ENCODE measurements at regions not wholly inside any gene's neighbourhood (a gene's known extent, or its start where the extent isn't known, plus 50 kb on each side); places are given as distances from the start of the nearest gene placed in this dataset.
"Not testable (repeated sequence)": the region's sequence is repeated elsewhere in the genome, so short reads cannot be mapped to it uniquely, and the experiment has no call there.

- no peak for DNase-seq (ENCODE audit: extremely low spot score, unreplicated experiment)
- no peaks in the 10 kb centered on the region for H3K36me3 Mint-ChIP-seq (ENCODE audit: unreplicated experiment)
- peaks cover 4% of the 10 kb centered on the region for H3K4me1 Mint-ChIP-seq (ENCODE audit: unreplicated experiment)
- no peak for TF ChIP-seq CTCF (IDR thresholded peaks at IDR 0.05)
- H3K9me3 Mint-ChIP-seq (ENCODE audit: unreplicated experiment): peaks cover 9% of the 10 kb centered on the region
- no peak overlapping the region for H3K27ac Mint-ChIP-seq (ENCODE audit: unreplicated experiment)
- H3K27me3 Mint-ChIP-seq (ENCODE audit: unreplicated experiment): no peaks in the 10 kb centered on the region
- no peak overlapping the region for H3K4me3 Mint-ChIP-seq (ENCODE audit: unreplicated experiment)
Measured at GRCh38 chr2:37753758-37754157, 82.3 kb upstream of the CDC42EP3 start.

- not testable (repeated sequence) for H3K4me3 Mint-ChIP-seq (ENCODE audit: unreplicated experiment); DNase-seq (ENCODE audit: extremely low spot score, unreplicated experiment); H3K4me1 Mint-ChIP-seq (ENCODE audit: unreplicated experiment); H3K36me3 Mint-ChIP-seq (ENCODE audit: unreplicated experiment); H3K27ac Mint-ChIP-seq (ENCODE audit: unreplicated experiment); H3K9me3 Mint-ChIP-seq (ENCODE audit: unreplicated experiment); H3K27me3 Mint-ChIP-seq (ENCODE audit: unreplicated experiment)
Measured at GRCh38 chr2:37755961-37756559, 84.6 kb upstream of the CDC42EP3 start.

GRCh38 chr2:37757456-37757855 is 86.0 kb upstream of the CDC42EP3 start:
- H3K27ac Mint-ChIP-seq (ENCODE audit: unreplicated experiment); H3K27me3 Mint-ChIP-seq (ENCODE audit: unreplicated experiment); H3K4me3 Mint-ChIP-seq (ENCODE audit: unreplicated experiment); DNase-seq (ENCODE audit: extremely low spot score, unreplicated experiment); H3K9me3 Mint-ChIP-seq (ENCODE audit: unreplicated experiment); H3K36me3 Mint-ChIP-seq (ENCODE audit: unreplicated experiment): not testable (repeated sequence)
- peaks cover 11% of the 10 kb centered on the region for H3K4me1 Mint-ChIP-seq (ENCODE audit: unreplicated experiment)

GRCh38 chr2:37758141-37758601 is 86.7 kb upstream of the CDC42EP3 start:
- H3K36me3 Mint-ChIP-seq (ENCODE audit: unreplicated experiment); H3K27ac Mint-ChIP-seq (ENCODE audit: unreplicated experiment); DNase-seq (ENCODE audit: extremely low spot score, unreplicated experiment); H3K9me3 Mint-ChIP-seq (ENCODE audit: unreplicated experiment); H3K27me3 Mint-ChIP-seq (ENCODE audit: unreplicated experiment); H3K4me3 Mint-ChIP-seq (ENCODE audit: unreplicated experiment): not testable (repeated sequence)
- H3K4me1 Mint-ChIP-seq (ENCODE audit: unreplicated experiment): peaks cover 11% of the 10 kb centered on the region

GRCh38 chr2:37759989-37760388 is 88.5 kb upstream of the CDC42EP3 start:
- H3K4me1 Mint-ChIP-seq (ENCODE audit: unreplicated experiment): peaks cover 24% of the 10 kb centered on the region
- not testable (repeated sequence) for H3K9me3 Mint-ChIP-seq (ENCODE audit: unreplicated experiment); H3K4me3 Mint-ChIP-seq (ENCODE audit: unreplicated experiment); H3K36me3 Mint-ChIP-seq (ENCODE audit: unreplicated experiment); H3K27me3 Mint-ChIP-seq (ENCODE audit: unreplicated experiment); H3K27ac Mint-ChIP-seq (ENCODE audit: unreplicated experiment); DNase-seq (ENCODE audit: extremely low spot score, unreplicated experiment)

- Mint-ChIP-seq H3K27ac (ENCODE audit: unreplicated experiment) (no peak overlapping the region), H3K9me3 (ENCODE audit: unreplicated experiment) (no peaks in the 10 kb centered on the region), H3K4me1 (ENCODE audit: unreplicated experiment) (peaks cover 26% of the 10 kb centered on the region), H3K36me3 (ENCODE audit: unreplicated experiment) (no peaks in the 10 kb centered on the region), H3K27me3 (ENCODE audit: unreplicated experiment) (no peaks in the 10 kb centered on the region), H3K4me3 (ENCODE audit: unreplicated experiment) (no peak overlapping the region)
- TF ChIP-seq CTCF (IDR thresholded peaks at IDR 0.05): no peak
- no peak for DNase-seq (ENCODE audit: extremely low spot score, unreplicated experiment)
Measured at GRCh38 chr2:37760471-37760870, 89.0 kb upstream of the CDC42EP3 start.

GRCh38 chr2:37762281-37762680 is 90.8 kb upstream of the CDC42EP3 start:
- not testable (repeated sequence) for DNase-seq (ENCODE audit: extremely low spot score, unreplicated experiment)

More at GRCh38 chr2:37762281-37762680, 90.8 kb upstream of the CDC42EP3 start:
- H3K4me3 Mint-ChIP-seq (ENCODE audit: unreplicated experiment); H3K27me3 Mint-ChIP-seq (ENCODE audit: unreplicated experiment); H3K36me3 Mint-ChIP-seq (ENCODE audit: unreplicated experiment); H3K27ac Mint-ChIP-seq (ENCODE audit: unreplicated experiment); H3K9me3 Mint-ChIP-seq (ENCODE audit: unreplicated experiment): not testable (repeated sequence)
- H3K4me1 Mint-ChIP-seq (ENCODE audit: unreplicated experiment): peaks cover 40% of the 10 kb centered on the region
